ENCODE measurements at regions not wholly inside any gene's neighbourhood (a gene's known extent, or its start where the extent isn't known, plus 50 kb on each side); places are given as distances from the start of the nearest gene placed in this dataset.
A peak's percentile ranks its signal among the peaks of the same experiment; 100 is the strongest.

- H3K4me3 ChIP-seq (ENCODE audit: low read length), result no peak overlapping the region
- no peaks in the 10 kb centered on the region for H3K4me1 ChIP-seq (ENCODE audit: control insufficient read depth, insufficient read depth, low read length)
- WGBS (ENCODE audit: insufficient coverage, insufficient read length), result no CpG with 5 or more reads among the region's 6 CpGs
- no peak for DNase-seq (ENCODE audit: low read depth, low spot score)
- H3K27ac ChIP-seq (ENCODE audit: low read length), result no peak overlapping the region
- H3K36me3 ChIP-seq (ENCODE audit: control insufficient read depth, insufficient read depth, low read length), result no peaks in the 10 kb centered on the region
- no peaks in the 10 kb centered on the region for H3K9me3 ChIP-seq (ENCODE audit: control insufficient read depth, insufficient read depth, low read length)
- H3K27me3 ChIP-seq (ENCODE audit: control insufficient read depth, insufficient read depth, low read length), result no peaks in the 10 kb centered on the region
These were observed 353.4 kb upstream of the GRIA1 start for GRCh38 chr5:153136910-153137614.

GRCh38 chr5:153147891-153148623 is 342.4 kb upstream of the GRIA1 start:
- WGBS (ENCODE audit: insufficient coverage, insufficient read length), result no CpG with 5 or more reads among the region's 7 CpGs
- peak; percentile 27 for DNase-seq (ENCODE audit: low read depth, low spot score)
- Histone ChIP-seq H3K27me3 (ENCODE audit: control insufficient read depth, insufficient read depth, low read length) (no peaks in the 10 kb centered on the region), H3K27ac (ENCODE audit: low read length) (no peak overlapping the region), H3K9me3 (ENCODE audit: control insufficient read depth, insufficient read depth, low read length) (no peaks in the 10 kb centered on the region), H3K4me3 (ENCODE audit: low read length) (no peak overlapping the region), H3K4me1 (ENCODE audit: control insufficient read depth, insufficient read depth, low read length) (no peaks in the 10 kb centered on the region), H3K36me3 (ENCODE audit: control insufficient read depth, insufficient read depth, low read length) (no peaks in the 10 kb centered on the region)

- no CpG with 5 or more reads among the region's 4 CpGs for WGBS (ENCODE audit: insufficient coverage, insufficient read length)
- H3K27ac ChIP-seq (ENCODE audit: low read length), result no peak overlapping the region
- H3K9me3 ChIP-seq (ENCODE audit: control insufficient read depth, insufficient read depth, low read length), result no peaks in the 10 kb centered on the region
- H3K36me3 ChIP-seq (ENCODE audit: control insufficient read depth, insufficient read depth, low read length), result no peaks in the 10 kb centered on the region
- no peaks in the 10 kb centered on the region for H3K27me3 ChIP-seq (ENCODE audit: control insufficient read depth, insufficient read depth, low read length)
- no peak for DNase-seq (ENCODE audit: low read depth, low spot score)
- no peaks in the 10 kb centered on the region for H3K4me1 ChIP-seq (ENCODE audit: control insufficient read depth, insufficient read depth, low read length)
- no peak overlapping the region for H3K4me3 ChIP-seq (ENCODE audit: low read length)
These were observed 341.9 kb upstream of the GRIA1 start for GRCh38 chr5:153148624-153148976.

GRCh38 chr5:153151558-153151957 is 338.9 kb upstream of the GRIA1 start:
- DNase-seq (ENCODE audit: low read depth, low spot score), result no peak
- H3K9me3 ChIP-seq (ENCODE audit: control insufficient read depth, insufficient read depth, low read length), result no peaks in the 10 kb centered on the region
- H3K27ac ChIP-seq (ENCODE audit: low read length), result no peak overlapping the region
- H3K4me3 ChIP-seq (ENCODE audit: low read length), result no peak overlapping the region
- H3K4me1 ChIP-seq (ENCODE audit: control insufficient read depth, insufficient read depth, low read length), result no peaks in the 10 kb centered on the region
- no peaks in the 10 kb centered on the region for H3K27me3 ChIP-seq (ENCODE audit: control insufficient read depth, insufficient read depth, low read length)
- no peaks in the 10 kb centered on the region for H3K36me3 ChIP-seq (ENCODE audit: control insufficient read depth, insufficient read depth, low read length)

GRCh38 chr5:153153086-153153485 is 337.4 kb upstream of the GRIA1 start:
- no peaks in the 10 kb centered on the region for H3K4me1 ChIP-seq (ENCODE audit: control insufficient read depth, insufficient read depth, low read length)
- H3K9me3 ChIP-seq (ENCODE audit: control insufficient read depth, insufficient read depth, low read length), result no peaks in the 10 kb centered on the region
- H3K36me3 ChIP-seq (ENCODE audit: control insufficient read depth, insufficient read depth, low read length), result no peaks in the 10 kb centered on the region
- no peak for DNase-seq (ENCODE audit: low read depth, low spot score)
- no peaks in the 10 kb centered on the region for H3K27me3 ChIP-seq (ENCODE audit: control insufficient read depth, insufficient read depth, low read length)
- no peak overlapping the region for H3K4me3 ChIP-seq (ENCODE audit: low read length)
- H3K27ac ChIP-seq (ENCODE audit: low read length), result no peak overlapping the region
- no CpG with 5 or more reads among the region's 1 CpG for whole genome bisulfite sequencing (ENCODE audit: insufficient coverage, insufficient read length)

GRCh38 chr5:153157156-153157555 is 333.3 kb upstream of the GRIA1 start:
- WGBS (ENCODE audit: insufficient coverage, insufficient read length), result no CpG with 5 or more reads among the region's 1 CpG
- no peak overlapping the region for H3K4me3 ChIP-seq (ENCODE audit: low read length)
- no peak for DNase-seq (ENCODE audit: low read depth, low spot score)
- no peaks in the 10 kb centered on the region for H3K27me3 ChIP-seq (ENCODE audit: control insufficient read depth, insufficient read depth, low read length)
- H3K4me1 ChIP-seq (ENCODE audit: control insufficient read depth, insufficient read depth, low read length), result no peaks in the 10 kb centered on the region
- no peaks in the 10 kb centered on the region for H3K36me3 ChIP-seq (ENCODE audit: control insufficient read depth, insufficient read depth, low read length)
- H3K27ac ChIP-seq (ENCODE audit: low read length), result no peak overlapping the region
- H3K9me3 ChIP-seq (ENCODE audit: control insufficient read depth, insufficient read depth, low read length), result no peaks in the 10 kb centered on the region

GRCh38 chr5:153158608-153159007 is 331.9 kb upstream of the GRIA1 start:
- H3K9me3 ChIP-seq (ENCODE audit: control insufficient read depth, insufficient read depth, low read length), result no peaks in the 10 kb centered on the region
- DNase-seq (ENCODE audit: low read depth, low spot score), result no peak
- H3K4me3 ChIP-seq (ENCODE audit: low read length), result no peak overlapping the region
- WGBS (ENCODE audit: insufficient coverage, insufficient read length), result no CpG with 5 or more reads among the region's 1 CpG
- no peaks in the 10 kb centered on the region for H3K27me3 ChIP-seq (ENCODE audit: control insufficient read depth, insufficient read depth, low read length)
- H3K4me1 ChIP-seq (ENCODE audit: control insufficient read depth, insufficient read depth, low read length), result no peaks in the 10 kb centered on the region
- H3K27ac ChIP-seq (ENCODE audit: low read length), result no peak overlapping the region
- H3K36me3 ChIP-seq (ENCODE audit: control insufficient read depth, insufficient read depth, low read length), result no peaks in the 10 kb centered on the region

GRCh38 chr5:153159616-153160015 is 330.9 kb upstream of the GRIA1 start:
- no peaks in the 10 kb centered on the region for H3K36me3 ChIP-seq (ENCODE audit: control insufficient read depth, insufficient read depth, low read length)
- H3K4me1 ChIP-seq (ENCODE audit: control insufficient read depth, insufficient read depth, low read length), result no peaks in the 10 kb centered on the region
- H3K27me3 ChIP-seq (ENCODE audit: control insufficient read depth, insufficient read depth, low read length), result no peaks in the 10 kb centered on the region
- no peak for DNase-seq (ENCODE audit: low read depth, low spot score)
- no peak overlapping the region for H3K27ac ChIP-seq (ENCODE audit: low read length)
- H3K4me3 ChIP-seq (ENCODE audit: low read length), result no peak overlapping the region
- no peaks in the 10 kb centered on the region for H3K9me3 ChIP-seq (ENCODE audit: control insufficient read depth, insufficient read depth, low read length)
- WGBS (ENCODE audit: insufficient coverage, insufficient read length), result no CpG with 5 or more reads among the region's 3 CpGs

GRCh38 chr5:153168241-153168640 is 322.2 kb upstream of the GRIA1 start:
- Histone ChIP-seq H3K27me3 (ENCODE audit: control insufficient read depth, insufficient read depth, low read length) (no peaks in the 10 kb centered on the region), H3K4me1 (ENCODE audit: control insufficient read depth, insufficient read depth, low read length) (no peaks in the 10 kb centered on the region), H3K4me3 (ENCODE audit: low read length) (no peak overlapping the region), H3K9me3 (ENCODE audit: control insufficient read depth, insufficient read depth, low read length) (no peaks in the 10 kb centered on the region), H3K27ac (ENCODE audit: low read length) (no peak overlapping the region), H3K36me3 (ENCODE audit: control insufficient read depth, insufficient read depth, low read length) (no peaks in the 10 kb centered on the region)
- no CpG with 5 or more reads among the region's 1 CpG for WGBS (ENCODE audit: insufficient coverage, insufficient read length)
- DNase-seq (ENCODE audit: low read depth, low spot score), result no peak

- no peak for DNase-seq (ENCODE audit: low read depth, low spot score)
- Histone ChIP-seq H3K4me3 (ENCODE audit: low read length) (no peak overlapping the region), H3K27me3 (ENCODE audit: control insufficient read depth, insufficient read depth, low read length) (no peaks in the 10 kb centered on the region), H3K9me3 (ENCODE audit: control insufficient read depth, insufficient read depth, low read length) (no peaks in the 10 kb centered on the region), H3K27ac (ENCODE audit: low read length) (no peak overlapping the region), H3K4me1 (ENCODE audit: control insufficient read depth, insufficient read depth, low read length) (no peaks in the 10 kb centered on the region), H3K36me3 (ENCODE audit: control insufficient read depth, insufficient read depth, low read length) (no peaks in the 10 kb centered on the region)
- no CpG with 5 or more reads among the region's 1 CpG for WGBS (ENCODE audit: insufficient coverage, insufficient read length)
These were observed 303.0 kb upstream of the GRIA1 start for GRCh38 chr5:153187503-153187902.

- H3K4me1 ChIP-seq (ENCODE audit: control insufficient read depth, insufficient read depth, low read length), result no peaks in the 10 kb centered on the region
- DNase-seq (ENCODE audit: low read depth, low spot score), result no peak
- no peaks in the 10 kb centered on the region for H3K9me3 ChIP-seq (ENCODE audit: control insufficient read depth, insufficient read depth, low read length)
- no peak overlapping the region for H3K4me3 ChIP-seq (ENCODE audit: low read length)
- H3K27me3 ChIP-seq (ENCODE audit: control insufficient read depth, insufficient read depth, low read length), result no peaks in the 10 kb centered on the region
- H3K36me3 ChIP-seq (ENCODE audit: control insufficient read depth, insufficient read depth, low read length), result no peaks in the 10 kb centered on the region
- H3K27ac ChIP-seq (ENCODE audit: low read length), result no peak overlapping the region
- WGBS (ENCODE audit: insufficient coverage, insufficient read length), result no CpG with 5 or more reads among the region's 3 CpGs
These were observed 284.1 kb upstream of the GRIA1 start for GRCh38 chr5:153206361-153206760.
